ENCODE measurements at regions not wholly inside any gene's neighbourhood (a gene's known extent, or its start where the extent isn't known, plus 50 kb on each side); places are given as distances from the start of the nearest gene placed in this dataset.

- DNase-seq (ENCODE audit: low spot score) = no peak
These were observed 183.8 kb downstream of the CCDC59 start for GRCh38 chr12:82174383-82174782.

- DNase-seq (ENCODE audit: low spot score) = no peak
These were observed 209.1 kb downstream of the CCDC59 start for GRCh38 chr12:82149045-82149444.

GRCh38 chr12:82146740-82147139 is 211.4 kb downstream of the CCDC59 start:
- no peak for DNase-seq (ENCODE audit: low spot score)

GRCh38 chr12:82144505-82144904 is 213.7 kb downstream of the CCDC59 start:
- no peak for DNase-seq (ENCODE audit: low spot score)

GRCh38 chr12:82132390-82132789 is 225.8 kb downstream of the CCDC59 start:
- DNase-seq (ENCODE audit: low spot score) = no peak

GRCh38 chr12:82130762-82131161 is 227.4 kb downstream of the CCDC59 start:
- no peak for DNase-seq (ENCODE audit: low spot score)

GRCh38 chr12:82124711-82125380 is 233.3 kb downstream of the CCDC59 start:
- no peak for DNase-seq (ENCODE audit: low spot score)

- no peak for DNase-seq (ENCODE audit: low spot score)
These were observed 236.6 kb downstream of the CCDC59 start for GRCh38 chr12:82121545-82121944.

GRCh38 chr12:82120901-82121300 is 237.3 kb downstream of the CCDC59 start:
- no peak for DNase-seq (ENCODE audit: low spot score)

- DNase-seq (ENCODE audit: low spot score) = no peak
These were observed 248.9 kb downstream of the CCDC59 start for GRCh38 chr12:82109243-82109642.

- DNase-seq (ENCODE audit: low spot score) = no peak
These were observed 249.6 kb downstream of the CCDC59 start for GRCh38 chr12:82108615-82109014.

- no peak for DNase-seq (ENCODE audit: low spot score)
These were observed 259.0 kb downstream of the CCDC59 start for GRCh38 chr12:82099216-82099615.

- DNase-seq (ENCODE audit: low spot score) = no peak
These were observed 260.3 kb downstream of the CCDC59 start for GRCh38 chr12:82097877-82098276.

- DNase-seq (ENCODE audit: low spot score) = no peak
These were observed 260.7 kb downstream of the CCDC59 start for GRCh38 chr12:82097438-82097837.

- no peak for DNase-seq (ENCODE audit: low spot score)
These were observed 268.0 kb downstream of the CCDC59 start for GRCh38 chr12:82090165-82090564.

GRCh38 chr12:82089369-82090121 is 268.6 kb downstream of the CCDC59 start:
- DNase-seq (ENCODE audit: low spot score) = no peak

GRCh38 chr12:82082501-82082900 is 275.7 kb downstream of the CCDC59 start:
- no peak for DNase-seq (ENCODE audit: low spot score)

- DNase-seq (ENCODE audit: low spot score) = no peak
These were observed 288.2 kb downstream of the CCDC59 start for GRCh38 chr12:82069931-82070514.

GRCh38 chr12:82058197-82058596 is 299.0 kb upstream of the PPFIA2 start:
- no peak for DNase-seq (ENCODE audit: low spot score)

GRCh38 chr12:82057770-82058169 is 298.6 kb upstream of the PPFIA2 start:
- DNase-seq (ENCODE audit: low spot score) = peak; percentile 89

GRCh38 chr12:82055391-82055790 is 296.2 kb upstream of the PPFIA2 start:
- DNase-seq (ENCODE audit: low spot score) = no peak

- DNase-seq (ENCODE audit: low spot score) = no peak
These were observed 295.4 kb upstream of the PPFIA2 start for GRCh38 chr12:82054566-82054965.

GRCh38 chr12:82047446-82047845 is 288.3 kb upstream of the PPFIA2 start:
- DNase-seq (ENCODE audit: low spot score) = no peak
